ENCODE measurements at regions not wholly inside any gene's neighbourhood (a gene's known extent, or its start where the extent isn't known, plus 50 kb on each side); places are given as distances from the start of the nearest gene placed in this dataset.

- H3K4me3 ChIP-seq (ENCODE audit: low read depth, low read length): no peak overlapping the region
- TF ChIP-seq MAX (IDR thresholded peaks at IDR 0.05; ENCODE audit: low read depth, low read length): no peak
- TF ChIP-seq CTCF (IDR thresholded peaks at IDR 0.05; ENCODE audit: low read depth, low read length): no peak
- no peak for TF ChIP-seq MYC (IDR thresholded peaks at IDR 0.05; ENCODE audit: low read depth, low read length)
- TF ChIP-seq POLR2A (IDR thresholded peaks at IDR 0.05; ENCODE audit: extremely low read depth, insufficient read length): no peak
- no peak for DNase-seq (ENCODE audit: low read depth)
These were observed 82.8 kb upstream of the VEGFC start for GRCh38 chr4:176875446-176875930.

- DNase-seq (ENCODE audit: low read depth): peak; percentile 12
- H3K4me3 ChIP-seq (ENCODE audit: low read depth, low read length): no peak overlapping the region
- TF ChIP-seq MAX (IDR thresholded peaks at IDR 0.05; ENCODE audit: low read depth, low read length) (no peak), MYC (IDR thresholded peaks at IDR 0.05; ENCODE audit: low read depth, low read length) (no peak), POLR2A (IDR thresholded peaks at IDR 0.05; ENCODE audit: extremely low read depth, insufficient read length) (no peak), CTCF (IDR thresholded peaks at IDR 0.05; ENCODE audit: low read depth, low read length) (no peak)
These were observed 86.8 kb upstream of the VEGFC start for GRCh38 chr4:176879380-176880116.

- TF ChIP-seq MAX (IDR thresholded peaks at IDR 0.05; ENCODE audit: low read depth, low read length): no peak
- no peak for TF ChIP-seq MYC (IDR thresholded peaks at IDR 0.05; ENCODE audit: low read depth, low read length)
- TF ChIP-seq POLR2A (IDR thresholded peaks at IDR 0.05; ENCODE audit: extremely low read depth, insufficient read length): no peak
- TF ChIP-seq CTCF (IDR thresholded peaks at IDR 0.05; ENCODE audit: low read depth, low read length): no peak
- no peak for DNase-seq (ENCODE audit: low read depth)
- H3K4me3 ChIP-seq (ENCODE audit: low read depth, low read length): no peak overlapping the region
These were observed 89.5 kb upstream of the VEGFC start for GRCh38 chr4:176882206-176882605.

GRCh38 chr4:176883108-176883550, 90.4 kb upstream of the VEGFC start:
- TF ChIP-seq POLR2A (IDR thresholded peaks at IDR 0.05; ENCODE audit: extremely low read depth, insufficient read length) (no peak), CTCF (IDR thresholded peaks at IDR 0.05; ENCODE audit: low read depth, low read length) (no peak), MYC (IDR thresholded peaks at IDR 0.05; ENCODE audit: low read depth, low read length) (no peak), MAX (IDR thresholded peaks at IDR 0.05; ENCODE audit: low read depth, low read length) (no peak)

GRCh38 chr4:176883681-176884418, 91.1 kb upstream of the VEGFC start:
- TF ChIP-seq CTCF (IDR thresholded peaks at IDR 0.05; ENCODE audit: low read depth, low read length): no peak
- no peak overlapping the region for H3K4me3 ChIP-seq (ENCODE audit: low read depth, low read length)
- DNase-seq (ENCODE audit: low read depth): no peak

More at GRCh38 chr4:176883108-176883550, 90.4 kb upstream of the VEGFC start:
- no peak overlapping the region for H3K4me3 ChIP-seq (ENCODE audit: low read depth, low read length)
- DNase-seq (ENCODE audit: low read depth): no peak

Measured in NB4 (cell line).